Neural cell (in vitro differentiated cells): ENCODE measurements at regions not wholly inside any gene's neighbourhood (a gene's known extent, or its start where the extent isn't known, plus 50 kb on each side); places are given as distances from the start of the nearest gene placed in this dataset.

Experiments
- H2AFZ ChIP-seq: fragments of 200-600, 300-800 bp; sonication (generic), shearing (Covaris generic); 2 replicates; pipeline ENCODE4 v1.6.0; 2014; ENCODE audit warnings: low read depth, mild to moderate bottlenecking, antibody characterized with exemption, low read length, moderate library complexity
- H3F3A ChIP-seq: fragments of 200-600 bp; shearing (Covaris generic); 2 replicates; pipeline ENCODE4 v1.6.1; 2016; ENCODE audit warnings: mild to moderate bottlenecking, moderate library complexity, mixed read lengths, antibody characterized with exemption, low read length; ENCODE audit not compliant: insufficient read depth, poor library complexity, severe bottlenecking
- H3K27ac ChIP-seq: fragments of 200-600, 300-800 bp; sonication (generic), shearing (Covaris generic); 2 replicates; pipeline ENCODE4 v1.5.1; 2014; ENCODE audit warnings: mild to moderate bottlenecking, low read length, moderate library complexity
- H3K27me3 ChIP-seq: fragments of 300-800, 200-600 bp; sonication (generic), shearing (Covaris generic); 2 replicates; pipeline ENCODE4 v1.6.0; 2014; ENCODE audit warnings: mild to moderate bottlenecking, low read depth, low read length, moderate library complexity; ENCODE audit not compliant: insufficient read depth
- H3K36me3 ChIP-seq: fragments of 300-800, 200-600 bp; sonication (generic), shearing (Covaris generic); 2 replicates; pipeline ENCODE4 v1.5.1; 2014; ENCODE audit warnings: mild to moderate bottlenecking, antibody characterized with exemption, low read length, moderate library complexity; ENCODE audit not compliant: insufficient read depth
- H3K4me2 ChIP-seq: fragments of 300-800, 200-600 bp; sonication (generic), shearing (Covaris generic); 2 replicates; pipeline ENCODE4 v1.6.0; 2014; ENCODE audit warnings: mild to moderate bottlenecking, low read length
- H3K4me3 ChIP-seq: fragments of 300-800, 200-600 bp; sonication (generic), shearing (Covaris generic); 2 replicates; pipeline ENCODE4 v1.5.1; 2014; ENCODE audit warnings: mild to moderate bottlenecking, low read length, moderate library complexity
- H3K79me2 ChIP-seq: fragments of 200-600 bp; shearing (Covaris generic); replicated peaks from 2 replicates; pipeline ENCODE4 v1.6.0; 2014; ENCODE audit warnings: mild to moderate bottlenecking, low read length, moderate library complexity; ENCODE audit not compliant: insufficient read depth
- H3K9ac ChIP-seq: fragments of 300-800, 200-600 bp; sonication (generic), shearing (Covaris generic); 2 replicates; pipeline ENCODE4 v1.6.1; 2016; ENCODE audit warnings: mild to moderate bottlenecking, low read length, mixed read lengths
- H3K9me2 ChIP-seq: fragments of 200-600 bp; shearing (Covaris generic); 2 replicates; pipeline ENCODE4 v1.6.1; 2016; ENCODE audit warnings: mild to moderate bottlenecking, low read length, mixed read lengths; ENCODE audit not compliant: insufficient read depth
- H3K9me3 ChIP-seq: fragments of 200-600, 300-800 bp; sonication (generic), shearing (Covaris generic); 2 replicates; pipeline ENCODE4 v1.6.1; 2016; ENCODE audit warnings: mild to moderate bottlenecking, mixed run types, low read length, moderate library complexity, mixed read lengths
- H4K20me1 ChIP-seq: fragments of 200-600 bp; shearing (Covaris generic); 2 replicates; pipeline ENCODE4 v1.6.1; 2016; ENCODE audit warnings: mild to moderate bottlenecking, mixed run types; ENCODE audit not compliant: insufficient read depth
- CTCF ChIP-seq: fragments of 450-650 bp; IDR thresholded peaks from 2 replicates; pipeline ENCODE4 v1.5.1; 2014; ENCODE audit warnings: antibody characterized with exemption, mild to moderate bottlenecking, moderate library complexity; ENCODE audit not compliant: poor library complexity, severe bottlenecking
- EP300 ChIP-seq: fragments of 450-650 bp; conservative IDR thresholded peaks from 2 replicates; pipeline ENCODE4 v1.6.1; 2014; ENCODE audit warnings: antibody characterized with exemption, mild to moderate bottlenecking, moderate library complexity; ENCODE audit not compliant: poor library complexity, severe bottlenecking
- EZH2 ChIP-seq: fragments of 200-600, 300-800 bp; shearing (Covaris generic), sonication (generic); IDR thresholded peaks from 2 replicates; pipeline ENCODE4 v1.6.1; 2014; ENCODE audit warnings: antibody characterized with exemption, low read length, borderline replicate concordance, mild to moderate bottlenecking; ENCODE audit not compliant: insufficient read depth, poor library complexity, severe bottlenecking
- MXI1 ChIP-seq: fragments of 450-650 bp; conservative IDR thresholded peaks from 2 replicates; pipeline ENCODE4 v1.6.1; 2014; ENCODE audit warnings: antibody characterized with exemption, mild to moderate bottlenecking; ENCODE audit not compliant: poor library complexity, severe bottlenecking
- POLR2AphosphoS5 ChIP-seq: IDR thresholded peaks from 2 replicates; pipeline ENCODE4 v1.6.1; 2012
- RAD21 ChIP-seq: fragments of 450-650 bp; conservative IDR thresholded peaks from 2 replicates; pipeline ENCODE4 v1.6.1; 2014; ENCODE audit warnings: antibody characterized with exemption, mild to moderate bottlenecking, moderate library complexity
- REST ChIP-seq: IDR thresholded peaks from 2 replicates; pipeline ENCODE4 v1.6.1; 2012; ENCODE audit warnings: borderline replicate concordance
- SMC3 ChIP-seq: fragments of 450-650 bp; conservative IDR thresholded peaks from 2 replicates; pipeline ENCODE4 v1.6.1; 2014; ENCODE audit warnings: antibody characterized with exemption, mild to moderate bottlenecking, moderate library complexity; ENCODE audit not compliant: poor library complexity
- TAF1 ChIP-seq: IDR thresholded peaks from 2 replicates; pipeline ENCODE4 v1.6.1; 2012; ENCODE audit warnings: low read depth

- TF ChIP-seq REST, result no peak
- TF ChIP-seq TAF1, result no peak
- TF ChIP-seq SMC3, result no peak
- no peak for TF ChIP-seq EZH2
- TF ChIP-seq CTCF, result no peak
- no peak for TF ChIP-seq POLR2AphosphoS5
- no peak for TF ChIP-seq EP300
- no peak for TF ChIP-seq RAD21
- TF ChIP-seq MXI1, result no peak
- H3K36me3 ChIP-seq, result no peaks in the 10 kb centered on the region
- H4K20me1 ChIP-seq, result no peaks in the 10 kb centered on the region
Measured at GRCh38 chr14:61122862-61123261, 141.8 kb downstream of the SLC38A6 start.

GRCh38 chr14:61121355-61121787 lies 140.3 kb downstream of the SLC38A6 start:
- TF ChIP-seq REST (no peak), CTCF (no peak)
- H2AFZ ChIP-seq, result no peak overlapping the region
- no peak overlapping the region for H3K27ac ChIP-seq
- H3K9me2 ChIP-seq, result no peaks in the 10 kb centered on the region
- no peaks in the 10 kb centered on the region for H3K27me3 ChIP-seq
- no peak overlapping the region for H3K4me3 ChIP-seq
- H3K9me3 ChIP-seq, result no peaks in the 10 kb centered on the region
- no peaks in the 10 kb centered on the region for H3K36me3 ChIP-seq
- H4K20me1 ChIP-seq, result no peaks in the 10 kb centered on the region
- H3K79me2 ChIP-seq, result no peaks in the 10 kb centered on the region
- no peak overlapping the region for H3K4me2 ChIP-seq
- H3K9ac ChIP-seq, result no peak overlapping the region
- H3F3A ChIP-seq, result no peaks in the 10 kb centered on the region

More at GRCh38 chr14:61122862-61123261, 141.8 kb downstream of the SLC38A6 start:
- Histone ChIP-seq H3K9ac (no peak overlapping the region), H2AFZ (no peak overlapping the region), H3K4me2 (no peak overlapping the region), H3K4me3 (no peak overlapping the region), H3K9me3 (no peaks in the 10 kb centered on the region), H3K79me2 (no peaks in the 10 kb centered on the region), H3K9me2 (no peaks in the 10 kb centered on the region), H3K27me3 (no peaks in the 10 kb centered on the region), H3F3A (no peaks in the 10 kb centered on the region), H3K27ac (no peak overlapping the region)
